ENCODE measurements at regions not wholly inside any gene's neighbourhood (a gene's known extent, or its start where the extent isn't known, plus 50 kb on each side); places are given as distances from the start of the nearest gene placed in this dataset.

DNA sequence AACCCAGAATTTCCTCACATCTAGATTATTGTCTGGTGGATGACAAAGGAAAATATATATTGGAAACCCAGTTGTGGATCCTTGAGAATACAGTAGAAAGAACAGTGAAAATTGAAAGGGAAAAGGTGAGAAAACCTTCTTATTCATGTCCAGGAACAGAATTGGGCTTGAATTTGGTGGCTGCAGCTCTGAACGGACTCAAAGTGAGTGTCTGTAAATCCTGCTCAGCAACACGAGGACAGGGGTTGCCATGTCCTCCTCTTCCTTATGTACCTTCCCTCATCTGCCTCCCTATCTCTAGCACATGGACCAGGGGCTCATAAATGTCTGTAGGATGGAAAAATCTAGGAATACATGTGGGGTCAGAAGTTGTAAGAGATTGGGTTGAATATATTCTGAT, 152.2 kb downstream of the RPIA start:
- Mint-ChIP-seq H3K36me3 (ENCODE audit: low read depth) (no peaks in the 10 kb centered on the region), H3K27me3 (ENCODE audit: insufficient read depth, low read depth, poor library complexity) (no peaks in the 10 kb centered on the region), H3K9me3 (no peaks in the 10 kb centered on the region; the same call in 2 of the 3 replicates), H3K4me3 (no peak overlapping the region), H3K27ac (no peak overlapping the region), H3K4me1 (no peaks in the 10 kb centered on the region)
- ATAC-seq (no peak), DNase-seq (ENCODE audit: low spot score) (no peak)
- TF ChIP-seq JUNB (IDR thresholded peaks at IDR 0.05; ENCODE audit: unreplicated experiment) (no peak), EZH2 (IDR thresholded peaks at IDR 0.05; ENCODE audit: low read depth, unreplicated experiment) (no peak), CREB1 (CRISPR knock-in tag; IDR thresholded peaks at IDR 0.05; ENCODE audit: low read depth) (no peak), ZNF114 (CRISPR knock-in tag; IDR thresholded peaks at IDR 0.05) (no peak), ZNF331 (CRISPR knock-in tag; IDR thresholded peaks at IDR 0.05; ENCODE audit: low read depth) (no peak), STAT1 (IDR thresholded peaks at IDR 0.05; ENCODE audit: unreplicated experiment) (no peak), NANOG (IDR thresholded peaks at IDR 0.05; ENCODE audit: borderline replicate concordance) (no peak), POLR2AphosphoS5 (IDR thresholded peaks at IDR 0.05; ENCODE audit: low read depth) (no peak), REST (IDR thresholded peaks at IDR 0.05; ENCODE audit: unreplicated experiment) (no peak), ETS1 (IDR thresholded peaks at IDR 0.05) (no peak), EZH2phosphoT487 (IDR thresholded peaks at IDR 0.05; ENCODE audit: unreplicated experiment) (no peak)
- TF ChIP-seq, protein P1, sequence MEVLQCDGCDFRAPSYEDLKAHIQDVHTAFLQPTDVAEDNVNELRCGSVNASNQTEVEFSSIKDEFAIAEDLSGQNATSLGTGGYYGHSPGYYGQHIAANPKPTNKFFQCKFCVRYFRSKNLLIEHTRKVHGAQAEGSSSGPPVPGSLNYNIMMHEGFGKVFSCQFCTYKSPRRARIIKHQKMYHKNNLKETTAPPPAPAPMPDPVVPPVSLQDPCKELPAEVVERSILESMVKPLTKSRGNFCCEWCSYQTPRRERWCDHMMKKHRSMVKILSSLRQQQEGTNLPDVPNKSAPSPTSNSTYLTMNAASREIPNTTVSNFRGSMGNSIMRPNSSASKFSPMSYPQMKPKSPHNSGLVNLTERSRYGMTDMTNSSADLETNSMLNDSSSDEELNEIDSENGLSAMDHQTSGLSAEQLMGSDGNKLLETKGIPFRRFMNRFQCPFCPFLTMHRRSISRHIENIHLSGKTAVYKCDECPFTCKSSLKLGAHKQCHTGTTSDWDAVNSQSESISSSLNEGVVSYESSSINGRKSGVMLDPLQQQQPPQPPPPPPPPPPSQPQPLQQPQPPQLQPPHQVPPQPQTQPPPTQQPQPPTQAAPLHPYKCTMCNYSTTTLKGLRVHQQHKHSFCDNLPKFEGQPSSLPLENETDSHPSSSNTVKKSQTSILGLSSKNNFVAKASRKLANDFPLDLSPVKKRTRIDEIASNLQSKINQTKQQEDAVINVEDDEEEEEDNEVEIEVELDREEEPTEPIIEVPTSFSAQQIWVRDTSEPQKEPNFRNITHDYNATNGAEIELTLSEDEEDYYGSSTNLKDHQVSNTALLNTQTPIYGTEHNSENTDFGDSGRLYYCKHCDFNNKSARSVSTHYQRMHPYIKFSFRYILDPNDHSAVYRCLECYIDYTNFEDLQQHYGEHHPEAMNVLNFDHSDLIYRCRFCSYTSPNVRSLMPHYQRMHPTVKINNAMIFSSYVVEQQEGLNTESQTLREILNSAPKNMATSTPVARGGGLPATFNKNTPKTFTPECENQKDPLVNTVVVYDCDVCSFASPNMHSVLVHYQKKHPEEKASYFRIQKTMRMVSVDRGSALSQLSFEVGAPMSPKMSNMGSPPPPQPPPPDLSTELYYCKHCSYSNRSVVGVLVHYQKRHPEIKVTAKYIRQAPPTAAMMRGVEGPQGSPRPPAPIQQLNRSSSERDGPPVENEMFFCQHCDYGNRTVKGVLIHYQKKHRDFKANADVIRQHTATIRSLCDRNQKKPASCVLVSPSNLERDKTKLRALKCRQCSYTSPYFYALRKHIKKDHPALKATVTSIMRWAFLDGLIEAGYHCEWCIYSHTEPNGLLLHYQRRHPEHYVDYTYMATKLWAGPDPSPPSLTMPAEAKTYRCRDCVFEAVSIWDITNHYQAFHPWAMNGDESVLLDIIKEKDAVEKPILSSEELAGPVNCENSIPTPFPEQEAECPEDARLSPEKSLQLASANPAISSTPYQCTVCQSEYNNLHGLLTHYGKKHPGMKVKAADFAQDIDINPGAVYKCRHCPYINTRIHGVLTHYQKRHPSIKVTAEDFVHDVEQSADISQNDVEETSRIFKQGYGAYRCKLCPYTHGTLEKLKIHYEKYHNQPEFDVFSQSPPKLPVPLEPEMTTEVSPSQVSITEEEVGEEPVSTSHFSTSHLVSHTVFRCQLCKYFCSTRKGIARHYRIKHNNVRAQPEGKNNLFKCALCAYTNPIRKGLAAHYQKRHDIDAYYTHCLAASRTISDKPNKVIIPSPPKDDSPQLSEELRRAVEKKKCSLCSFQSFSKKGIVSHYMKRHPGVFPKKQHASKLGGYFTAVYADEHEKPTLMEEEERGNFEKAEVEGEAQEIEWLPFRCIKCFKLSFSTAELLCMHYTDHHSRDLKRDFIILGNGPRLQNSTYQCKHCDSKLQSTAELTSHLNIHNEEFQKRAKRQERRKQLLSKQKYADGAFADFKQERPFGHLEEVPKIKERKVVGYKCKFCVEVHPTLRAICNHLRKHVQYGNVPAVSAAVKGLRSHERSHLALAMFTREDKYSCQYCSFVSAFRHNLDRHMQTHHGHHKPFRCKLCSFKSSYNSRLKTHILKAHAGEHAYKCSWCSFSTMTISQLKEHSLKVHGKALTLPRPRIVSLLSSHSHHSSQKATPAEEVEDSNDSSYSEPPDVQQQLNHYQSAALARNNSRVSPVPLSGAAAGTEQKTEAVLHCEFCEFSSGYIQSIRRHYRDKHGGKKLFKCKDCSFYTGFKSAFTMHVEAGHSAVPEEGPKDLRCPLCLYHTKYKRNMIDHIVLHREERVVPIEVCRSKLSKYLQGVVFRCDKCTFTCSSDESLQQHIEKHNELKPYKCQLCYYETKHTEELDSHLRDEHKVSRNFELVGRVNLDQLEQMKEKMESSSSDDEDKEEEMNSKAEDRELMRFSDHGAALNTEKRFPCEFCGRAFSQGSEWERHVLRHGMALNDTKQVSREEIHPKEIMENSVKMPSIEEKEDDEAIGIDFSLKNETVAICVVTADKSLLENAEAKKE (CRISPR knock-in tag; IDR thresholded peaks at IDR 0.05) = no peak
- TF ChIP-seq, protein P2, sequence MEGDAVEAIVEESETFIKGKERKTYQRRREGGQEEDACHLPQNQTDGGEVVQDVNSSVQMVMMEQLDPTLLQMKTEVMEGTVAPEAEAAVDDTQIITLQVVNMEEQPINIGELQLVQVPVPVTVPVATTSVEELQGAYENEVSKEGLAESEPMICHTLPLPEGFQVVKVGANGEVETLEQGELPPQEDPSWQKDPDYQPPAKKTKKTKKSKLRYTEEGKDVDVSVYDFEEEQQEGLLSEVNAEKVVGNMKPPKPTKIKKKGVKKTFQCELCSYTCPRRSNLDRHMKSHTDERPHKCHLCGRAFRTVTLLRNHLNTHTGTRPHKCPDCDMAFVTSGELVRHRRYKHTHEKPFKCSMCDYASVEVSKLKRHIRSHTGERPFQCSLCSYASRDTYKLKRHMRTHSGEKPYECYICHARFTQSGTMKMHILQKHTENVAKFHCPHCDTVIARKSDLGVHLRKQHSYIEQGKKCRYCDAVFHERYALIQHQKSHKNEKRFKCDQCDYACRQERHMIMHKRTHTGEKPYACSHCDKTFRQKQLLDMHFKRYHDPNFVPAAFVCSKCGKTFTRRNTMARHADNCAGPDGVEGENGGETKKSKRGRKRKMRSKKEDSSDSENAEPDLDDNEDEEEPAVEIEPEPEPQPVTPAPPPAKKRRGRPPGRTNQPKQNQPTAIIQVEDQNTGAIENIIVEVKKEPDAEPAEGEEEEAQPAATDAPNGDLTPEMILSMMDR (conservative IDR thresholded peaks at IDR 0.05; ENCODE audit: low read depth in 2 of 2) = no peak
- Histone ChIP-seq H2AFZ (no peak overlapping the region), H3K36me3 (ENCODE audit: insufficient read depth) (no peaks in the 10 kb centered on the region), H3K9me2 (ENCODE audit: insufficient read depth) (peaks cover 22% of the 10 kb centered on the region), H3K4me2 (no peak overlapping the region), H3K4me3 (no peak overlapping the region), H4K20me1 (replicated peaks; ENCODE audit: insufficient read depth) (no peaks in the 10 kb centered on the region), H3K4me1 (ENCODE audit: insufficient read depth) (no peaks in the 10 kb centered on the region), H3F3A (replicated peaks; ENCODE audit: low read depth) (no peaks in the 10 kb centered on the region), H3K27ac (ENCODE audit: low read depth) (no peak overlapping the region), H3K27me3 (ENCODE audit: insufficient read depth) (no peaks in the 10 kb centered on the region), H3K79me2 (replicated peaks; ENCODE audit: insufficient read depth) (no peaks in the 10 kb centered on the region)
